Fibroblast of skin of right biceps (primary cell): ENCODE measurements at regions not wholly inside any gene's neighbourhood (a gene's known extent, or its start where the extent isn't known, plus 50 kb on each side); places are given as distances from the start of the nearest gene placed in this dataset.
"Not testable (repeated sequence)": the region's sequence is repeated elsewhere in the genome, so short reads cannot be mapped to it uniquely, and the experiment has no call there.

ENCODE experiments used
- DNase-seq: peaks from one replicate; pipeline ENCODE4 v3.0.0-alpha.2; 2013

- no peak for DNase-seq
Observed at GRCh38 chr11:98456308-98456680, 564.5 kb upstream of the CNTN5 start.

DNA sequence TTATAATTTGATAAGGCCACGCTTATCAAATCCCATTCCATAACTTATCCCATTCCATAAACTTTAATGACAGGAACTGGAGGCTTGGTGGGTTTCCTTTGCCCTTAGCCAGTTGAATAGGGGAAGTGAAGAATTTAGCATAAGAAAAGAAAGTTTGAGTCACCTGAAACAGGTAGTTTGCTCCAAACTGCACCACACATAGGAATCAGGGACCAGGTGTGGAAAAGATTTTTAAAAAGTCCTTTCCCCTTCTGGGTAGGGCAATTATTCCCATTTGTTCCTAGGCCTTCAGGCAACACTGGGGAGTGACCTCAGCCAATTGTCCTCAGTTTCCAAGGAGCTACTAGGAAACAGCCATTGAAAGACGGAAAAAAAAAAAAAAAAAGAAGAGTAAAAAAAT, 525.7 kb upstream of the CNTN5 start:
- DNase-seq = no peak

GRCh38 chr11:98495601-98496000, 525.1 kb upstream of the CNTN5 start:
- DNase-seq = no peak

DNA sequence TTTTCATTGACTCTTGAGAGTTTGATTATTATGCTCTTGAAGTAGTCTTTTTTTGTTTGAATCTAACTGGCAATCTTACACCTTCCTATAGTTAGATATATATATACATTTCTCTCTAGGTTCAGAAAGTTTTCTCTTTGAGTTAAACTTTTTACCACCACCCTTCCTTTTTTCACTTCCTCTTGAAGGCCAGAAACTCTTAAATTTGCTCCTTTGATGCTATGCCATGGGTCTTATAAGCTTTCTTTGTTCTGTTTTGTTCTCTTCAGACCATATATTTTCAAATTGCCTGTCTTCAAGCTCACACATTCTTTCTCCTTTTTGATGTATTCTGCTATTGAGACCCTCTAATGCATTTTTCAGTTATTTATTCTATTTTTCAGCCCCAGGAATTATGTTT, 513.5 kb upstream of the CNTN5 start:
- DNase-seq = no peak

- DNase-seq = no peak
Observed at GRCh38 chr11:98512938-98513337, 507.8 kb upstream of the CNTN5 start.

DNA sequence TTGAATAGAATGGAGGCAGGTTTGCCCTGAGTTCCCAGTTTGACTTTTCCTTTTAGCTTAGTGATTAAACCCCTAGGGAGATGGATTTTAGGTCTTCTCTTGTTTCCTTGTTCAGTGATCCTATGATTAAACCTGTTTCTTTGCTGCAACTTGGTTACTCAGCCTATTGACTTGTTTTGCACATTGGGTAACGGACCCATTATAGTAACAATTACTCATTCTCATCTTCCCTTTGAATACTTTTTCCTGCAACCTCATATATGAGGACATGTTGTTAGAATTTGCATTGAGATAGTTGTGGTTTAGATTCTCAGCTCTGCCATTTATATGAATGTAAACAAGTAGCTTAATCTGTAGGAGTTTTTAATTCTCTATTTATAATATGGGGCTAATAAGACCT, 489.2 kb upstream of the CNTN5 start:
- no peak for DNase-seq

DNA sequence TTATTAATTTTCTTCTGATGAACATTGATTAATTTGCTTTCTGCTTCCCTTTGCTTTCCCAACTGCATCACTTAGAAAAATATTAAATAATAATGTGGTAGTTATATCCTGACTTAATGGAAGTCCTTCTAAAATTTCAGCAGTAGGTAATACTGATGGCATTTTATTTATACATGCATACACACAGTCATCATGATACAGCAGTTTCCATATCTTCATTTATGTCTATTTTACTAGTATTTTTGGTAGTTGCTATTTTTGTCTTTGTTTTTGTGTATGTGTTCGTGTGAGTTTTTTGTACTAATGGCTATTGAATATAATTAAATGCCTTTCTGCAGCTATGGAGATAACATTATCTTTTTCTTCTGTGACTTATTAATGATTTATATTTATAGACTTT, 484.7 kb upstream of the CNTN5 start:
- no peak for DNase-seq

- DNase-seq = not testable (repeated sequence)
Observed at GRCh38 chr11:98538358-98538757, 482.4 kb upstream of the CNTN5 start.

DNA sequence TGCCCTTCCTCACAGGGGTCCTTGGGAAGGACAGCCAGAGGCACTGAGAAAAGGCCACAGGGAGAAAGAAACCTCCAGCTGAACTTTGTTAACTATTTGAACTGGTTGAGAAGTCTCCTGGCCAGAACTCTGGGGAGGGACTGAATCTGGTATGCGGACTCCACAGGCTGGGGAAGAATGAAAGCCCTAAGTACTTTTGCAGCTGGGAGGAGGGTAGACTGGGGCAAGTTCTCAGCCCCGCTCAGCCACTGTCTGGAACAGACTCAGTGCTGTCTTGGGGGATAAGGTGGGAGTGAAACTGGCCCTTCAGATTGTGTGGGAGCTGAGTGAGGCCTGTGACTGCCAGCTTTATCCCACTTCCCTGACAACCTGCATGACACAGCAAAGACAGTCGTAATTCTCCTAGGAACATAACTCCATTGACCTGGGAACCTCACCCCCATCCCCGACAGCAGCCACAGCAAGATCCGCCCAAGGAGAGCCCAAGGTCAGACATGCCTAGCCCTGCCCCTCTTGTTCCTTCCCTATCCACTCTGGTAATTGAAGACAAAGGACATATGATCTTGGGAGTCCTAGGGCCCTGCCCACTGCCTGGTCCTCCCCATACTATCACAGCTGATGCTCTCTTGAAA, 475.1 kb upstream of the CNTN5 start:
- no peak for DNase-seq

DNA sequence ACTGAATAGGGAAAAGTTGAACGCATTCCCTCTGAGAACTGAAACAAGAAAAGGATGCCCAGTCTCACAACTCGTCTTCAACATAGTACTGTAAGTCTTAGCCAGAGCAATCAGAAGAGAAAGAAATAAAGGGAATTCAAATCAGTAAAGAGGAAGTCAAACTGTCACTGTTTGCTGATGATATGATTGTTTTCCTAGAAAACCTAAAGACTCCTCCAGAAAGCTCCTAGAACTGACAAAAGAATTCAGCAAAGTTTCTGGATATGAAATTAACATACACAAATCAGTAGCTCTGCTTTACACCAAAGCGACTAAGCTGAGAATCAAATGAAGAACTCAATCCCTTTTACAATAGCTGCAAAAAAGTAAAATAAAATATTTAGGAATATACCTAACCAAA, 471.2 kb upstream of the CNTN5 start:
- no peak for DNase-seq

GRCh38 chr11:98559961-98560360, 460.8 kb upstream of the CNTN5 start:
- no peak for DNase-seq

DNA sequence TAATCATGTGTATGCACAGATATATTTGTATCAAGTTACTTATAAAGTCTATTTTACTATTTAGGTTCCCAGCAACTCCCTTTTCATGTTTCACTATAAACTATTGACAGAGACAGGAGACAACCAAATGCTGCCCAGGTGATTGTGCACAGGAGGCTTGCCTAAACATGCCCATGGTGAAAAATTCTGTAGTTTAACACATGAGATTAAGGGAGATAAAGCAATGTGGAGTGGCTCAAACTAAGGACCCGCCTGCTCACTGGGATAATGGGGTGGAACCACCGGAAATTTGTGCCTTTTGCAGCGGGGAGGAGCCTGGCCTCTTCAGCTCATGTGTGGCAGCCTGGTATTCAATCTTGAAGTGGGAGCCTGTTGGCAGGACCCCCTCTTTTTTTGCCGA, 459.5 kb upstream of the CNTN5 start:
- no peak for DNase-seq

- peak; percentile 6 for DNase-seq
Observed at GRCh38 chr11:98561877-98562395, 458.8 kb upstream of the CNTN5 start.

DNA sequence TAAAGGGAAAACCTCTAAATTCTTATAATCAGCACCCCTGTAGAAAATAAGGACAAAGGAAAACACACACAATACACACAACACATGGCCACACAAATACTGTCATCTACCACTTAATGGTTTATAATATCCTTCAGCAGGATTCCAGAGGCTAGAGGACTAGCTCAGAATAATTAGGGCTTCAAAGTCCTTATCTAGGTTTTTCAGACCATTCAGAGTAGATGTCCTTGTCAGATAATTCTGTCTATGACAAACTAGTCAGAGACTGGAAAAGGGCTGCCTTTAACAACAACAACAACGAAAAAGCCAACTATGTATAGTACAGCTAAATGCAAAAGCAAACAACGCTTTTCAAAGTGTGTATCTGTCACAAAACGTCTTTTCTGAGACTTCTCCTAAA, 456.5 kb upstream of the CNTN5 start:
- DNase-seq = no peak

DNA sequence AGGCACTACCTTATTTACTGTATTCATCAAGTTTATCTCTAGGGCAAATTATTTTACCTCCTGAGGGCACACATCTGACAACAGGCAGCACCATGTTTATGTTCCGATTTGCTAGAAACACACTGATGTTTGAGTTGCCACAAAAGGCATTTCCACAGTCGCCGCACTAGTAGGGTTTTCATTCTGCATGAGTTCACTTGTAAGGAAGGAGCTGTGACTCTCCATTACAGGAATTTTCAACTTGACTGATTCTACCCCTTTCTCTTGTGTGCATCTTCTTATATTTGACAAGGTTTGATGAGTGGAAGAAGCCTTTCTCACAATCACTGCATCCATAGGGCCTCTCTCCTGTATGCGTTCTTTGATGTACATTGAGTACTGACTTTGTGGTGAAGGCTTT, 455.9 kb upstream of the CNTN5 start:
- DNase-seq = no peak

GRCh38 chr11:98565311-98565710, 455.4 kb upstream of the CNTN5 start:
- DNase-seq = peak; percentile 17

DNA sequence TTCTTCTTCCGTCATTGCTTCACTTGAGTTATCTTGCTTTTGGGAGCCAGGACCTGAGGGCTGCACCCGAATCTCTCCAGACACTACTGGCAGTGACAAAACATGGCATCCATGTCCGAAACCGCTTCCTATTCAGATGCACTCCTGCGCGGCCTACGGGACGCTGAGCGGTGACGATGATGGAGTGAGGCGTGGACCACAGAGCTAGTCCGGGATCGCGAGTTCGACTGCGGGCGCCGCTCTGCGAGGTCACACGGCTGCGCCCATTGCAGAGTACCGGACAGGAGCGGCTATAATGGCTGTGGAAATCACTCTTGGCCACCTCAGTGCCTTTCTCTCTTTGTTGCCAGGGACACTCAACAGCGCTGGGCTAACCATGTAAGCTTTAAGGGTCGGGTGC, 453.8 kb upstream of the CNTN5 start:
- DNase-seq = no peak

- peak; percentile 25 for DNase-seq
Observed at GRCh38 chr11:98568013-98568412, 452.7 kb upstream of the CNTN5 start.

GRCh38 chr11:98572941-98573340, 447.8 kb upstream of the CNTN5 start:
- DNase-seq = no peak

DNA sequence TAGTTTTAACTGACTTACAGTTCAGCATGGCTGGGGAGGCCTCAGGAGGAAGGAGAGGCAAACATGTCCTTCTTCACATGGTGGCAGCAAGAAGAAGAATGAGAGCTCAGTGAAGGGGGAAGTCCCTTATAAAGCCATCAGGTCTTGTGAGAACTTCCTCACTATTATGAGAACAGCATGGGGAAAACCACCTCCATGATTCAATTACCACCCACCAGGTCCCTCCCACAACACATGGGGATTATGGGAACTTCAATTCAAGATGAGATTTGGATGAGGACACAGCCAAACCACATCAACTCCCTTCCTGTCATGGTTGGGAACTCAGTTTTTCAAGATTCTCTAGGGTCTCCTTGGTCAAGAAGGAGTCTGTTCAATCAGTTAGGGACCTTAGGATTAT, 432.9 kb upstream of the CNTN5 start:
- no peak for DNase-seq

GRCh38 chr11:98589967-98590366, 430.8 kb upstream of the CNTN5 start:
- no peak for DNase-seq

DNA sequence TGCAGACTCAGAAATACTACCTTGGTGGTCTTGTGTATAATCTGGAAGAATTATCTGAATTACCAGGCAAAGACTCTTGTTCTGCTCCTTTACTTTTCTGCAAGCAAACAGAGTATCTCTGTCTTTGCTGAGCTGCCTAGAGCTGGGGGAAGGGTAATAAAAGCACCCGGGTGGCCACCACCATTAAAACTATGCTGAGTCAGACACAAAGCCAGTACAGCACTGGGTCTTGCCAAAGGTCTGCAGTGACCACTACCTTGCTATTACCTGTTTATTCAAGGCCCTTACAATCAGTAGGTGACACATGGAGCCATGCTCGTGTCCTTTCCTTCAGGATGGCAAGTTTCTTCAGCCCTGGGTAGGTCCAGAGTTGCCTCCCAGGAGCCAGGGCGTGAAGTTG, 420.6 kb upstream of the CNTN5 start:
- no peak for DNase-seq

GRCh38 chr11:98600786-98601773, 419.7 kb upstream of the CNTN5 start:
- DNase-seq = no peak

- no peak for DNase-seq
Observed at GRCh38 chr11:98616098-98616655, 404.6 kb upstream of the CNTN5 start.
